HG03045 (cell line): ENCODE measurements at regions not wholly inside any gene's neighbourhood (a gene's known extent, or its start where the extent isn't known, plus 50 kb on each side); places are given as distances from the start of the nearest gene placed in this dataset.
A peak's percentile ranks its signal among the peaks of the same experiment; 100 is the strongest.

Experiments
- ATAC-seq: cut with Tn5 transposase; IDR thresholded peaks from one replicate; pipeline ENCODE4 v1.9.1; 2021; ENCODE audit warnings: mild to moderate bottlenecking, moderate library complexity; ENCODE audit not compliant: unreplicated experiment

- ATAC-seq = no peak
Observed at GRCh38 chr6:223763-224162, 68.5 kb upstream of the DUSP22 start.

- ATAC-seq = no peak
Observed at GRCh38 chr6:224350-224749, 67.9 kb upstream of the DUSP22 start.

- peak; percentile 28 for ATAC-seq
Observed at GRCh38 chr6:225121-225721, 67.1 kb upstream of the DUSP22 start.

GRCh38 chr6:225907-226306 is 66.4 kb upstream of the DUSP22 start:
- no peak for ATAC-seq

- peak; percentile 5 for ATAC-seq
Observed at GRCh38 chr6:226516-227073, 65.7 kb upstream of the DUSP22 start.

- ATAC-seq = peak; percentile 31
Observed at GRCh38 chr6:227074-227782, 65.1 kb upstream of the DUSP22 start.

GRCh38 chr6:227812-228338 is 64.4 kb upstream of the DUSP22 start:
- ATAC-seq = no peak

- peak; percentile 38 for ATAC-seq
Observed at GRCh38 chr6:228881-229651, 63.2 kb upstream of the DUSP22 start.

- ATAC-seq = no peak
Observed at GRCh38 chr6:231779-232178, 60.5 kb upstream of the DUSP22 start.

GRCh38 chr6:232982-233640 is 59.2 kb upstream of the DUSP22 start:
- ATAC-seq = no peak

GRCh38 chr6:234706-235372 is 57.4 kb upstream of the DUSP22 start:
- ATAC-seq = no peak

GRCh38 chr6:235763-236360 is 56.4 kb upstream of the DUSP22 start:
- no peak for ATAC-seq

- ATAC-seq = no peak
Observed at GRCh38 chr6:236519-236918, 55.8 kb upstream of the DUSP22 start.

- ATAC-seq = no peak
Observed at GRCh38 chr6:240151-240550, 52.1 kb upstream of the DUSP22 start.

GRCh38 chr6:241336-241865 is 50.9 kb upstream of the DUSP22 start:
- no peak for ATAC-seq
